ENCODE measurements at regions not wholly inside any gene's neighbourhood (a gene's known extent, or its start where the extent isn't known, plus 50 kb on each side); places are given as distances from the start of the nearest gene placed in this dataset.

DNA sequence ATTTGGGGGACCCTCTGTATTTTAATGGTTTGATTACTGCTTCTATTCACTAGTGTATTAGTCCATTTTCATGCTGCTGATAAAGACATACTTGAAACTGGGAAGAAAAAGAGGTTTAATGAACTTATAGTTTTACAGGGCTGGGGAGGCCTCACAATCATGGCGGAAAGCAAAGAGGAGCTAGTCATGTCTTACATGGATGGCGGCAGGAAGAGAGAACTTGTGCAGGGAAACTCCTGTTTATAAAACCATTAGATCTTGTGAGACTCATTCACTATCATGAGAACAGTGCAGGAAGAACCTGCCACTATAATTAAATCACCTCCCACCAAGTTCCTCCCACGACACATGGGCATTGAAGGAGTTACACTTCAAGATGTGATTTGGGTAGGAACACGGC lies 464.5 kb upstream of the RGS18 start:
- TF ChIP-seq SUZ12 (IDR thresholded peaks at IDR 0.05; ENCODE audit: extremely low read depth, insufficient read depth, insufficient read length) (no peak), ZNF274 (IDR thresholded peaks at IDR 0.05; ENCODE audit: low read depth, low read length) (no peak), YY1 (IDR thresholded peaks at IDR 0.05; ENCODE audit: insufficient read depth, insufficient read length) (no peak)

Measured in NT2/D1 (cell line).